ENCODE measurements at regions not wholly inside any gene's neighbourhood (a gene's known extent, or its start where the extent isn't known, plus 50 kb on each side); places are given as distances from the start of the nearest gene placed in this dataset.

DNA sequence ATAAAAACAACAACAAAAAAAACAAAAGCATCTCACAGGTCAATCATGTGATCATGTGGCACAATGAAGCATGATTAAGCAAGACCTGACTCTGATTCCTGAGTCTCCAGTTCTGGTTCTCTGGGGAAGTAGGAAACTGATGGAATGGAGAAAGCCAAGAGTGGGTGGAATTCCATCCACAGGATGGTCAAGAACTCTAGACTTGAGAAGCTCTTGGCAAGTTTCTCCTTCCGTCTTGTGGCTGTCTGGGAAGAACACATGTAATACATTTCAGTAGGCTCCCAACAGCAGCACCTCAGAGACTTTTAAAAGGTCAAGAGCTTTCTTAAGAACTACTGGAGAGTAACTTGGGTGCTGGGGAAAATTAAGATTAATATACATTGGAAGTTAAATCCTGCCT lies 78.6 kb upstream of the TSHZ3 start:
- DNase-seq = no peak
- Mint-ChIP-seq H3K9me3 (no peaks in the 10 kb centered on the region), H3K4me1 (no peaks in the 10 kb centered on the region), H3K27me3 (ENCODE audit: low read depth in 3 of 3) (peaks cover 0 to 20% (median 7%) of the 10 kb centered on the region in 3 donors), H3K36me3 (no peaks in the 10 kb centered on the region), H3K4me3 (no peak overlapping the region), H3K27ac (no peak overlapping the region)

- Mint-ChIP-seq H3K36me3 (no peaks in the 10 kb centered on the region), H3K9me3 (no peaks in the 10 kb centered on the region), H3K27ac (no peak overlapping the region), H3K27me3 (ENCODE audit: low read depth in 3 of 3) (peaks cover 2 to 9% (median 7%) of the 10 kb centered on the region in 3 donors), H3K4me3 (no peak overlapping the region), H3K4me1 (no peaks in the 10 kb centered on the region)
- no peak for DNase-seq
Observed at GRCh38 chr19:31430381-31430780, 81.1 kb upstream of the TSHZ3 start.

DNA sequence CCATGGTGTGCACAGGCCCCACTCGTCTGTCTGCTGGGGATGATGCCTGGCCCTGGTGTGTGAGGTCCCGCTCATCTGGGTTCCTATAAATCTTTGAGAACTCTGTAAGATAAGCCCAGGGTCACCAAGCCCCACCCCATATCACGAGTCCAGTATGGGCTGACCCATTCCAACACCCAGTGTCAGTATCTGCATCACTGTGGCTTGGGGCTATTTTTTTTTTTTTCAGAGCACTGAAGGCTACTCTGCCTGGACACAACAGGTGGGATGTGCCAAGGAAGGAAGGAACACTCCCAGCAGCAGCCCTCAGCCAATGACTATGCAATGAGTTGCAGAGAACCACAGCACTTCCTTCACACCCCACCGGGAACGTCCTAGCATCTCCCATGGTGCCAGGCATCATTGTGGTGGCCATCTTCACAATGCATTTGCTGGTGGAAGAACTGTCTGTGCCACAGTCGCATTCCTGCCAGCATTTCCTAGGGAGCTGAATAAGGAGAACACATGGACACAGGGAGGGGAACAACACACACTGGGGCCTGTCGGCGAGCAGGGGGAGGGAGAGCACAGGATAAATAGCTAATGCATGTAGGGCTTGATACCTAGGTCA lies 83.1 kb upstream of the TSHZ3 start:
- H3K36me3 Mint-ChIP-seq = no peaks in the 10 kb centered on the region
- peaks cover 0 to 2% (median 0%) of the 10 kb centered on the region in 6 donors for H3K9me3 Mint-ChIP-seq
- H3K27me3 Mint-ChIP-seq (ENCODE audit: low read depth in 3 of 3) = peaks cover 2 to 5% (median 5%) of the 10 kb centered on the region in 3 donors
- no peaks in the 10 kb centered on the region for H3K4me1 Mint-ChIP-seq
- DNase-seq = no peak
- no peak overlapping the region for H3K27ac Mint-ChIP-seq
- H3K4me3 Mint-ChIP-seq = no peak overlapping the region

GRCh38 chr19:31436121-31436776 lies 87.0 kb upstream of the TSHZ3 start:
- DNase-seq = no peak
- no peaks in the 10 kb centered on the region for H3K36me3 Mint-ChIP-seq
- H3K27ac Mint-ChIP-seq = no peak overlapping the region
- H3K4me3 Mint-ChIP-seq = no peak overlapping the region
- H3K9me3 Mint-ChIP-seq = peaks cover 0 to 6% (median 0%) of the 10 kb centered on the region in 6 donors
- no peaks in the 10 kb centered on the region for H3K4me1 Mint-ChIP-seq
- peaks cover 2 to 15% (median 3%) of the 10 kb centered on the region in 3 donors for H3K27me3 Mint-ChIP-seq (ENCODE audit: low read depth in 3 of 3)

GRCh38 chr19:31438401-31439269 lies 89.4 kb upstream of the TSHZ3 start:
- Mint-ChIP-seq H3K9me3 (peaks cover 0 to 6% (median 0%) of the 10 kb centered on the region in 6 donors), H3K36me3 (no peaks in the 10 kb centered on the region), H3K4me1 (no peaks in the 10 kb centered on the region), H3K27ac (no peak overlapping the region), H3K27me3 (ENCODE audit: low read depth in 3 of 3) (peaks cover 0 to 11% (median 4%) of the 10 kb centered on the region in 3 donors), H3K4me3 (no peak overlapping the region)
- DNase-seq = no peak

DNA sequence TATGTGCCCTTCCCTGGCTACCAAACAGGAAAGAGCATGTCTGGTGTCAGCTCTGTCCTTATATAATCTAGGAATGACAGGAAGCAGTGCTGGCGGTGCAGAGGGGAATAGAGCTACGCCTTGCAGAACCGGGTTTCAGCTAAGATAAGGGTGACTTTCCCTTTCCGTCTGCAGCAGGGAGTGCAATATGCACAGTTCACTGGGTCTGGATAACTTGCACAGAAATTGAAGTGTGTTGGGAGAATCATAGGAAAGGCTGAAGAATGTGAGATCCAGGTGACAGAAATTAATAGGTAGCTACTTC lies 90.0 kb upstream of the TSHZ3 start:
- H3K4me3 Mint-ChIP-seq = no peak overlapping the region
- H3K27ac Mint-ChIP-seq = no peak overlapping the region
- no peaks in the 10 kb centered on the region for H3K36me3 Mint-ChIP-seq
- H3K9me3 Mint-ChIP-seq = peaks cover 0 to 6% (median 0%) of the 10 kb centered on the region in 6 donors
- no peaks in the 10 kb centered on the region for H3K4me1 Mint-ChIP-seq
- peaks cover 4 to 11% (median 4%) of the 10 kb centered on the region in 3 donors for H3K27me3 Mint-ChIP-seq (ENCODE audit: low read depth in 3 of 3)
- no peak for DNase-seq

GRCh38 chr19:31444931-31445330 lies 95.7 kb upstream of the TSHZ3 start:
- Mint-ChIP-seq H3K27ac (no peak overlapping the region), H3K27me3 (ENCODE audit: low read depth in 3 of 3) (peaks cover 1 to 8% (median 2%) of the 10 kb centered on the region in 3 donors), H3K36me3 (no peaks in the 10 kb centered on the region), H3K4me1 (no peaks in the 10 kb centered on the region), H3K4me3 (no peak overlapping the region), H3K9me3 (peaks cover 0 to 7% (median 1%) of the 10 kb centered on the region in 6 donors)
- no peak for DNase-seq

DNA sequence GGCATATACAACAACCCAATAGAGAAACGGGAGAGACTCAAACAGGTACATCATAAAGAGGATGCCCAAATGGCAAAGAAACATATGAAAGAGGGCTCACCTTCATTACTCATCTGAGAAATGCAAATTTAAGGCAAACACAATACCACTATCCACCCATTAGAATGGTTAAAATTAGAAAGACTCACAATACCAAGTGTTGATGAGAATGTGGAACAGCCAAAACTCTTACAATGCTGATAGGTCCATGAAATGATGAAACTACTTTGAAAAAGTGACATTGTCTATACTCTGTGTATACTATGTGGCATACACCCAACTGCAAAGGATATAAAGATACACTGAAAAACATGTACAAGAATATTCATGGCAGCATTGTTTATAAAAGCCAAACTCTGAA lies 96.2 kb upstream of the TSHZ3 start:
- Mint-ChIP-seq H3K4me1 (no peaks in the 10 kb centered on the region), H3K9me3 (peaks cover 0 to 7% (median 1%) of the 10 kb centered on the region in 6 donors), H3K36me3 (no peaks in the 10 kb centered on the region), H3K27ac (no peak overlapping the region), H3K27me3 (ENCODE audit: low read depth in 3 of 3) (peaks cover 2 to 11% (median 5%) of the 10 kb centered on the region in 3 donors), H3K4me3 (no peak overlapping the region)
- no peak for DNase-seq

DNA sequence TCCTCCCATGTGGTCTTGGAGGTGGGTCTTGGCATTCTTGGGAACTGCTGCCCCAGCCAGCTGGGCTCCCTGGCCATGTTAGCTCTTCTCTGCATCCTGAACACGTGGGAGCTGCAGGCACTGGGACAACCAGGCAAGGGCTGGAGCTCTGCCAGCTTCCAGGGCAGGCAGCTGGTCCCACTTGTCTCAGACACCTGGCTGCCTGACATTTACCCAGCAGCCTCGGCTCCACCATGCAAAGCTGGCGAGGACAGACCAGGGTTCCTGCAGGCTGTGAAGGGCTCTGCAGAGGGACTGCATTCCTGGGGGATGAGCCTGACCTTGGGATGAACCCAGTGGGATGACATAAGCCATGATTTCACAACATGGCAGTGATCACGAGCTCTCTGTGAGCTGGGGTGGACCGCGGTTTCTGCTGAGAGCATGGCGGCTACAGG lies 99.0 kb upstream of the TSHZ3 start:
- DNase-seq = no peak
- H3K27ac Mint-ChIP-seq = no peak overlapping the region
- peaks cover 0 to 7% (median 1%) of the 10 kb centered on the region in 6 donors for H3K9me3 Mint-ChIP-seq
- peaks cover 5 to 13% (median 6%) of the 10 kb centered on the region in 3 donors for H3K27me3 Mint-ChIP-seq (ENCODE audit: low read depth in 3 of 3)
- H3K36me3 Mint-ChIP-seq = no peaks in the 10 kb centered on the region
- H3K4me1 Mint-ChIP-seq = no peaks in the 10 kb centered on the region
- H3K4me3 Mint-ChIP-seq = no peak overlapping the region

DNA sequence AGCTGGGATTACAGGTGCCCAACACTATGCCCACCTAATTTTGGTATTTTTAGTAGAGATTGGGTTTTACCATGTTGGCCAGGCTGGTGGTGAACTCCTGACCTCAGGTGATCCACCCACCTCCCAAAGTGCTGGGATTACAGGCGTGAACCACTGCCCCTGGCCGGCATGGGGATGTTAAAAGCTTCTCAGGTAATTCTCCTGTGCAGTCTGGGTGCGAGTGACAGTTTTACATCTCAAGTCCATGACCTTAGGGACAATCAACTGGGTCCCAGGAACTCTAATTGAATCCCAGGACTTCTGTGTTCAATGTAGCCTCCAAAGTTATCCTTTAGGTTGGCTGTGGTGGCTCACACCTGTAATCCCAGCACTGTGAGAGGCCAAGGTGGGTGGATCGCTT lies 100.1 kb upstream of the TSHZ3 start:
- H3K4me1 Mint-ChIP-seq = no peaks in the 10 kb centered on the region
- peaks cover 0 to 7% (median under 1%) of the 10 kb centered on the region in 6 donors for H3K9me3 Mint-ChIP-seq
- no peak for DNase-seq
- H3K27ac Mint-ChIP-seq = no peak overlapping the region
- no peaks in the 10 kb centered on the region for H3K36me3 Mint-ChIP-seq
- peaks cover 5 to 9% (median 6%) of the 10 kb centered on the region in 3 donors for H3K27me3 Mint-ChIP-seq (ENCODE audit: low read depth in 3 of 3)
- H3K4me3 Mint-ChIP-seq = no peak overlapping the region

- H3K27ac Mint-ChIP-seq = no peak overlapping the region
- no peak for DNase-seq
- H3K9me3 Mint-ChIP-seq = no peaks in the 10 kb centered on the region
- no peak overlapping the region for H3K4me3 Mint-ChIP-seq
- no peaks in the 10 kb centered on the region for H3K36me3 Mint-ChIP-seq
- H3K27me3 Mint-ChIP-seq (ENCODE audit: low read depth in 3 of 3) = peaks cover 5 to 8% (median 6%) of the 10 kb centered on the region in 3 donors
- no peaks in the 10 kb centered on the region for H3K4me1 Mint-ChIP-seq
Observed at GRCh38 chr19:31450696-31451095, 101.5 kb upstream of the TSHZ3 start.

DNA sequence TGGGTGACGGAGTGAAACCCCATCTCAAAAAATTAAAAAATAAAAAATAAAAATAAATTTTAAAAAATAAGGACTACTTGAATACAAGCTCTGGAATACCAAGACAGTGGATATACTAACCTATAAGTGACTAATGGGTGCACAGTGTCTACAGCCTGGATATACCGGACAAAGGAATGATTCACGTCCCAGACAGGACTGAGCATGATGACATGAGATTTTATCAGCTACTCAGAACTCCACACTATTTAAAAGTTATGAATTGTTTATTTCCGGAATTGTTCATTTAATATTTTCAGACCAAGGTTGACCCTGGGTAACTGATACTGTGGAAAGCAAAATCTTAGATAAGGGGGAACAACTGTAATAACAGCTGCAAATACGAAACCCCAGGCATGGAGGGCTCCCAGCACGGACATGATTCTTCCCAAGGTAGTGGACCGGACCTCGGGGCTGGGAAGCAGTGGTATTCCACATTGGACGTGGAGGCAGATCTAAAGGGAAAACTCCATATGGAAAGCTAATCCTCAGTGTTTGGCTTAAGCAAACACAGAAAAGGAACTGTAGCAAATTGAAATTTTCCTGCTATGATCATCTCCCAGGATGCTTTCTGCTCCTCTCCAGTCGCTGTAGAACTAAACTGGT lies 102.6 kb upstream of the TSHZ3 start:
- no peak overlapping the region for H3K4me3 Mint-ChIP-seq
- H3K9me3 Mint-ChIP-seq = no peaks in the 10 kb centered on the region
- H3K27me3 Mint-ChIP-seq (ENCODE audit: low read depth in 3 of 3) = peaks cover 5 to 7% (median 6%) of the 10 kb centered on the region in 3 donors
- H3K4me1 Mint-ChIP-seq = no peaks in the 10 kb centered on the region
- DNase-seq = no peak
- H3K27ac Mint-ChIP-seq = no peak overlapping the region
- no peaks in the 10 kb centered on the region for H3K36me3 Mint-ChIP-seq

DNA sequence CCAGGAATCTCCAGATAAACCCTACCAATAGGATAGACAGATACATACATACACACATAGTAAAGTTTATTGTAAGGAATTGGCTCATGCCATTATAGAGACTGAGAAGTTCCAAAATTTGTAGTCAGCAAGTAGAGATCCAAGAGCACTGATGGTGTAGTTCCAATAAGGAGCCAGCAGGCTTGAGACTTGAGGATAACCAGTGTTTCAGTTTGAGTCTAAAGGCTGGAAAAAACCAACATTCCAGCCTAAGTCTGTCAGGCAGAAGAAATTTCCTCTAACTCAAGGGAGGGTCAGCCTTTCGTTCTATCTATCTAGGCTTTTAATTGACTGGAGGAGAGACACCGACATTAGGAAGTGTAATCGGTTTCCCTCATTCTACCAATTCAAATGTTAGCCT lies 110.2 kb upstream of the TSHZ3 start:
- DNase-seq = no peak
- no peaks in the 10 kb centered on the region for H3K4me1 Mint-ChIP-seq
- no peak overlapping the region for H3K27ac Mint-ChIP-seq
- no peaks in the 10 kb centered on the region for H3K9me3 Mint-ChIP-seq
- no peaks in the 10 kb centered on the region for H3K36me3 Mint-ChIP-seq
- no peak overlapping the region for H3K4me3 Mint-ChIP-seq
- peaks cover 0 to 3% (median 2%) of the 10 kb centered on the region in 3 donors for H3K27me3 Mint-ChIP-seq (ENCODE audit: low read depth in 3 of 3)
